Hepatic stellate cell (primary cell): ENCODE measurements at regions not wholly inside any gene's neighbourhood (a gene's known extent, or its start where the extent isn't known, plus 50 kb on each side); places are given as distances from the start of the nearest gene placed in this dataset.
"Not testable (repeated sequence)": the region's sequence is repeated elsewhere in the genome, so short reads cannot be mapped to it uniquely, and the experiment has no call there.

ENCODE experiments used
- DNase-seq: peaks from one replicate; pipeline ENCODE4 v3.0.0; 2011; ENCODE audit warnings: low spot score

DNA sequence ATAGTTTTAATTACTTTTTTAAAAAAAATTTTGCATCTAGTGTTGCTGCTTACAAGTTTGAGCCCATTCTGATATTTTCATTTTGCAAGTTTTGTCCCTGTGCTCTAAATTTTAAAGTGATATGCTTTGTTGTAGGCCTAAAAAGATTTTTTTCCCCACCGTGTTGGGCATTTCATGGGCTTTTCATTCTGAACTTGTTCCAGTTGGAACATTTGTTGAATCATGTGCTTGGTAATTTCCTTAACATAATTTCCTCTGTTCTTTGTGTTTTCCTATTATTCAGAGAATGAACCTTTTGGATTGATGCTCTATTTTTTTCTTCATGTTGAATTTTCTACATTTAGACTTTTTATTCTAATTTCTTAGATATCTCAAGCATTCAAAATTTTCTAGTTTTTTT is 206.4 kb upstream of the SPRY2 start:
- no peak for DNase-seq

- no peak for DNase-seq
Observed at GRCh38 chr13:80533175-80533574, 192.2 kb upstream of the SPRY2 start.

DNA sequence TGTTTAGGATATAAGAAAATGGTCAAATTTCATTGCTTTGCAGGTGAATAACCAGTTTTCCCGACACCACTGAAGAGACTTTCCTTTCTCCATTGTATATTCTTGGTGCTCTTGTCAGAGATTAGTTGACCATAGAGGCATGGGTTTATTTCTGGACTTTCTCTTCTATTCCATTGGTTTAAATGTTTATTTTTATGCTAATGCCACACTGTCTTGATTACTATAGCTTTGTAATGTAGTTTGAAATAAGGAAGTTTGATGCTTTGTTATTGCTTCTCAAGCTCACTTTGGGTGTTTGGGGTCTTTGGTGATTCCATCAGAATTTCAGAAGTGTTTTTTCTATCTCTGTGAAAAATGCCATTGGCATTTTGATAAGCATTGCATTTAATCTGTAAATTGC is 190.0 kb upstream of the SPRY2 start:
- DNase-seq = no peak

- no peak for DNase-seq
Observed at GRCh38 chr13:80530191-80530590, 189.3 kb upstream of the SPRY2 start.

DNA sequence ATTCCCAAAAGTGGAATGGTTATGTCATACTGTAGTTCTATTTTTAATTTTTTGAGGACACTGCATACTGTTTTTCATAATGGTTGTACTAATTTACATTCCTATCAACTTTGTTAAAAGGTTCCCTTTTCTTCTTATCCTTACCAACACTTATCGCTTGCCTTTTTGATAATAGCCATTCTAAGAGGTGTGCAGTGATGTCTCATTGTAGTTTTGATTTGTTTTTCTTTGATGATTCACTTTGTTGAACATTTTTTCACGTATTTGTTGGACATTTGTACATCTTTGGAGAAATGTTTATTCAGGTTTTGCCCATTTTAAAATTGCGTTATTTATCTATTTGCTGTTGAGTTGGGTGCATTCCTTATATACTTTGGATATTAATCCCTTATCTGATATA is 188.8 kb upstream of the SPRY2 start:
- no peak for DNase-seq

DNA sequence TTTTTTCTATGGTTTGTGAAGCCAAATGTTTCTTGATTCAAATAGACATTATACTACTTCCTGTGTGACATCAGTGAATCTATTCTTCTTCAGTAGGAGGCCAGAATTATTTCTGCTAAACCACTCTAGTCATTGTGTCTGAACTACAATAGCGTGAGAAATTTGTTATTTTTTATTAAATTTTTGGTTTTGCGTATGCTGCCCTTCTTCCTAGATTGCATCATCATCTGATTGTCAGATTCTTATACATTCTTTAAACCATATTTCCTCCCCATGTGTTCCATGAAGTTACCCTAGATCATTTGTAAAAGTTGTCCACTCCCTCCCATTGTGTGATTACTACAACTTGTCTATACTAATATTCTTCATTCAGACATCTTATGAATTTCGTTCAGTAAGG is 187.8 kb upstream of the SPRY2 start:
- no peak for DNase-seq

- DNase-seq = no peak
Observed at GRCh38 chr13:80527400-80527799, 186.5 kb upstream of the SPRY2 start.

- DNase-seq = no peak
Observed at GRCh38 chr13:80524447-80525215, 183.7 kb upstream of the SPRY2 start.

DNA sequence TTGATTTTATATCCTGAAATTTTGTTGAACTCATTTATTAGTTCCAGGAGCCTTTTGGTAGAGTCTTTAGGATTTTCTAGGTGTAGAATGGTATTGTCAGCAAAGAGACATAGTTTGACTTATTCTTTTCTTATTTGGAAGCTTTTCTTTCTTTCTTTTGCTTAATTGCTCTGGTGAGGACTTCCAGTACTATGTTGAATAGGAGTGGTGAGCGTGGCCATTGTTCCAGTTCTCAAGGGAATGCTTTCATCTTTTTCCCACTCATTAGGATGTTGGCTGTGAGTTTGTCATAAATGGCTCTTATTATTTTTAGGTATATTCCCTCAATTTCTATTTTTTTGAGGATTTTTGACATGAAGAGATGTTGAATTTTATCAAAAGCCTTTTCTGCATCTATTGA is 182.2 kb upstream of the SPRY2 start:
- no peak for DNase-seq

- not testable (repeated sequence) for DNase-seq
Observed at GRCh38 chr13:80522463-80522862, 181.5 kb upstream of the SPRY2 start.

GRCh38 chr13:80516818-80517348 is 176.0 kb upstream of the SPRY2 start:
- DNase-seq = no peak

DNA sequence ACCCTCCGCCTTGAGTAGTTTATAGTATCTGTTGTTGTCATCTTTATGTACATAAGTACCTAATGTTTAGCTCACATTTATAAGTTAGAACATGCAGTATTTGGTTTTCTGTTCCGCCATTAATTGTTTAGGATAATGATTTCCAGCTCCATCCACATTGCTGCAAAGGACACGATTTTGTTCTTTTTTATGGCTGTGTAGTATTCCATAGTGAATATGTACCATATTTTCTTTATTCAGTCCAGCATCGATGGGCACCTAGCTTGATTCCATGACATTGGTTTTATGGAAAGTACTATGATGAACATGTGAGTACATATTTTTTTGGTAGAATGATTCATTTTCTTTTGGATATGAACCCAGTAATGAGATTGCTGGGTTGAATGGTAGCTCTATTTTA is 174.4 kb upstream of the SPRY2 start:
- DNase-seq = no peak

DNA sequence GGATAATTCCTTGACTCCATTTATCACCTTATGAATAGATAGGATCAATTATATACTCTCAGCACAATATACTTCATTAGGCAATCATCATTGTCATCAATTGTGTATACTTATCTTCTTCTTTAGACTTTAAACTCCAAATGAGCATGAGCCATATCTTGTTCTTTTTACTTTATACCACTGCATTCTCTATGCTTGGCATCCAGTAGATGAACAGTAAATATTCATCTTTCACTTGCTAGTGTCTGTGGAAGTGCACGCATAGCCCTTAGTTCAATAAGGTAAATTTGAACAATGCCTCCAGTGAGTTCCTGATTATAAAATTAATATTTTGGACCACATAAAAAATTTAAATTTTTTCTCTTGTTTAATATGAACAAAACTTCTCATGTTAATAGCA is 172.3 kb upstream of the SPRY2 start:
- no peak for DNase-seq

DNA sequence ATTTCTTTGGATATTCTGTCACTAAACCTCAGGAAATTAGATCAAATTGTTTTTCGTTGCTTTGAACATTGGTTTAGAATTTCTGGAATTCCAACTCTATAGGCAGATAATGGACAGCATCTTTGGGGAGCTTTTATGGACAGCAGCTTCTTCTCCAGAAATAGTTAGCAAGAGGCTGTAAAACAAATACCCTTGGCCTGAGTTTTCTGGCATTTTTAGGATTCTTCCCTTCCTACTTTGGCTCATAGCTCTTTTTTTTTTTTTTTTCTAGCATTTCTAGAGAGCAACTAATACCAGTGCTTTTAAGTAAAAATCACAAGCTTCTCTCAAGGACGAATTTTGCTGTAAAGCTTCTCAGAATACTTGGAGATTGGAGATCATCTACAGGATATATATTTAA is 169.8 kb upstream of the SPRY2 start:
- no peak for DNase-seq

- no peak for DNase-seq
Observed at GRCh38 chr13:80509264-80509663, 168.3 kb upstream of the SPRY2 start.

- DNase-seq = no peak
Observed at GRCh38 chr13:80508031-80508430, 167.1 kb upstream of the SPRY2 start.

DNA sequence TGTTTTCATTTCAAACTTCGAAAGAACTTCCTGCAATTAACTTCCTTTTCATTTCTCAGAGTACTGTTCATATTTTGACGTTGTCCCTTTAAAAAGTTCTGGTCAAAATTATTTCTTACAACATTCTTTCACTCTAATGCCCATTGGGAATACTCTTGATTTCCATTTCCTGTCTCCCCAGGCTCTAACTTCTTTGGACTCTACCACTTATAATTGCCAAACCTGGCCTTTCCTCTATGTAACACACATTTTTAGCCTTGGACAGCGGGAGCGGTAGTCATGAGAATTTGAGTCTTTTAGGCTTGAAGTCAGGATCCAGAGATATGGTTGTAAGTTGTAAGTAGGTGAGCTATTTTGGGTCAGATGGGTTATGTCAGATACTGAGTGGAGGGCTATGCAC is 163.5 kb upstream of the SPRY2 start:
- DNase-seq = no peak

- DNase-seq = no peak
Observed at GRCh38 chr13:80502359-80502758, 161.4 kb upstream of the SPRY2 start.

DNA sequence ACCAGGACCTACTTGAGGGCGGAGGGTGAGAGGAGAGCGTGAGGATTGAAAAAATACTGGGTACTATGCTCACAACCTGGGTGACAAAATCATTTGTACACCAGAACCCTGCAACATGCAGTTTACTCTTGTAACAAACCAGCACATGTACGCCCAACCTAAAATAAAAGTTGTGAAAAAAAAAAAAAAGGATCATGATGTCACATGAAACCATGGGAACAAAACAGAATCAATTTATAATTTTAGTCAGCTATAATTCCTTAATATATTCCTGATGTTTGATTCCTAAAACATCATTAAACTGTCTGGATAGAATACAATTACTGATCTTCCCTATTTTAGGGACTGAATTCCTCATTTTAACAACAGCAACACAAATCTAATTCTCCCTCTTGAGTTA is 160.6 kb upstream of the SPRY2 start:
- DNase-seq = no peak

DNA sequence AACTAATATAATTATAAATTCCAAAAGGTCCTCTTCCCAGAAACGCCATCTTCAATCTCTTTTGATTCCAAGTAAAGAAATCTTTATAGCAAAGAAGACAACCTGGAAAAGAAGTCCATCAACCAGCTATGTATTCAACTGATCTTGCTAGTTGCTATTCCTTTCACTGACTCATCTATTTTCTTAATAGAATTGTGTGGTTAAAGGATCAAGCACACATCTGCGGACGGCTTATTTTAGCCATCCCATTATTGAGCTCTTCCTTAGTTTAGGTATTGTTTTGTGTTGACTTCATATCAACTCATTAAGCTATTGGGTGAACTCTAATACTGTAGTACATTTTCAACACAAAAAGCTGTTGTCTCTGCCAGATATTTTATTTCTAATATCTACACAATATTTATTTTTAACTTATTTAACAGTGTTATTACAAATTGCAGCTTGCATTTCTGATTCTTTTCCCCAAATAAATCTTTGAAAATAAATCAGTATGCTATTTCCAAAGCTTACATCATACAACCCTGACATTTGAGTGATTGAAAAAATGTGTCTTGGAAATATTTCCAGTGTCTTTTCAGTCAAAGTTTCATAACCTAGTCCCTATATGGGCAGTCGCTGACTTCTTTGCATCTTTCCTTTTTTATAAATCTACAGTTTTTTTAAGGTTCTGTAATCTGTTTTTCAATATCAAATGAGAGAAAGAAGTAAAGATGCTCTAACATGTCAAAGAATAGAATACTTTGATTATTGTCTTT is 158.8 kb upstream of the SPRY2 start:
- DNase-seq = no peak

- no peak for DNase-seq
Observed at GRCh38 chr13:80498433-80498832, 157.5 kb upstream of the SPRY2 start.

GRCh38 chr13:80497978-80498377 is 157.1 kb upstream of the SPRY2 start:
- DNase-seq = no peak

GRCh38 chr13:80497439-80497838 is 156.5 kb upstream of the SPRY2 start:
- DNase-seq = no peak
